Left renal cortex interstitium (tissue), 4 donors: ENCODE measurements at regions not wholly inside any gene's neighbourhood (a gene's known extent, or its start where the extent isn't known, plus 50 kb on each side); places are given as distances from the start of the nearest gene placed in this dataset.
A peak's percentile ranks its signal among the peaks of the same experiment; 100 is the strongest.
"Not testable (repeated sequence)": the region's sequence is repeated elsewhere in the genome, so short reads cannot be mapped to it uniquely, and the experiment has no call there.

ENCODE experiments used
- DNase-seq, 4 donors: peaks; one replicate each; pipeline ENCODE4 v3.0.0-alpha.2; 2013; ENCODE audit warnings: low read depth in 4 of 4, low spot score in 2 of 4, missing footprints in 1 of 4

- no peak for DNase-seq
Measured at GRCh38 chr6:115467726-115468125, 593.0 kb downstream of the FRK start.

GRCh38 chr6:115460913-115461312 is 599.8 kb downstream of the FRK start:
- DNase-seq = no peak

GRCh38 chr6:115456848-115457247 is 603.8 kb downstream of the FRK start:
- no peak for DNase-seq

- DNase-seq = peak in 1 of 4 donors; percentile 3
Measured at GRCh38 chr6:115443825-115444478, 616.7 kb downstream of the FRK start.

GRCh38 chr6:115442323-115442722 is 618.4 kb downstream of the FRK start:
- no peak for DNase-seq

GRCh38 chr6:115441651-115442050 is 619.0 kb downstream of the FRK start:
- DNase-seq = no peak

GRCh38 chr6:115415378-115415777 is 645.3 kb downstream of the FRK start:
- DNase-seq = no peak

GRCh38 chr6:115414916-115415315 is 645.8 kb downstream of the FRK start:
- DNase-seq = not testable (repeated sequence)

GRCh38 chr6:115411756-115412155 is 648.9 kb downstream of the FRK start:
- no peak for DNase-seq

GRCh38 chr6:115404446-115404845 is 656.2 kb downstream of the FRK start:
- no peak for DNase-seq

GRCh38 chr6:115398607-115399006 is 662.1 kb downstream of the FRK start:
- no peak for DNase-seq

GRCh38 chr6:115396112-115396906 is 664.4 kb downstream of the FRK start:
- no peak for DNase-seq

- no peak for DNase-seq
Measured at GRCh38 chr6:115393821-115394220, 666.9 kb downstream of the FRK start.

GRCh38 chr6:115370202-115370601 is 690.5 kb downstream of the FRK start:
- no peak for DNase-seq

- DNase-seq = no peak
Measured at GRCh38 chr6:115365783-115366182, 694.9 kb downstream of the FRK start.

GRCh38 chr6:115363379-115363778 is 697.3 kb downstream of the FRK start:
- DNase-seq = no peak

GRCh38 chr6:115362234-115362633 is 698.5 kb downstream of the FRK start:
- DNase-seq = no peak

GRCh38 chr6:115360602-115361325 is 699.9 kb downstream of the FRK start:
- DNase-seq = no peak

GRCh38 chr6:115358616-115359015 is 702.1 kb downstream of the FRK start:
- no peak for DNase-seq

- no peak for DNase-seq
Measured at GRCh38 chr6:115356371-115356770, 704.3 kb downstream of the FRK start.

GRCh38 chr6:115323001-115323400 is 737.7 kb downstream of the FRK start:
- DNase-seq = no peak

GRCh38 chr6:115319823-115320222 is 740.9 kb downstream of the FRK start:
- no peak for DNase-seq
